Stomach smooth muscle (tissue), 2 donors: ENCODE measurements at regions not wholly inside any gene's neighbourhood (a gene's known extent, or its start where the extent isn't known, plus 50 kb on each side); places are given as distances from the start of the nearest gene placed in this dataset.

Experiments
- H3K27ac ChIP-seq: one replicate; pipeline ENCODE4 v1.7.0; 2013; ENCODE audit warnings: mild to moderate bottlenecking, low read length, inconsistent platforms
- H3K27me3 ChIP-seq, 2 donors: one replicate each; pipeline ENCODE4 v1.7.0; 2013; ENCODE audit warnings: low read length in 2 of 2; ENCODE audit not compliant: insufficient read depth in 2 of 2, control insufficient read depth in 1 of 2
- H3K36me3 ChIP-seq, 2 donors: one replicate each; pipeline ENCODE4 v1.7.0; 2013; ENCODE audit warnings: low read length in 2 of 2; ENCODE audit not compliant: control insufficient read depth in 2 of 2, insufficient read depth in 2 of 2
- H3K4me1 ChIP-seq: one replicate; pipeline ENCODE4 v1.7.0; 2013; ENCODE audit warnings: low read length; ENCODE audit not compliant: control insufficient read depth, insufficient read depth
- H3K4me3 ChIP-seq, 2 donors: one replicate each; pipeline ENCODE4 v1.7.0; 2013; ENCODE audit warnings: low read length in 2 of 2
- H3K9ac ChIP-seq, 2 donors: one replicate each; pipeline ENCODE4 v1.7.0; 2013; ENCODE audit warnings: low read length in 2 of 2, mild to moderate bottlenecking in 1 of 2
- H3K9me3 ChIP-seq, 2 donors: one replicate each; pipeline ENCODE4 v1.7.0; 2013; ENCODE audit warnings: low read length in 2 of 2; ENCODE audit not compliant: control insufficient read depth in 2 of 2
- donor health status: healthy.
- donor health status: Pancreatic carcinoma.

DNA sequence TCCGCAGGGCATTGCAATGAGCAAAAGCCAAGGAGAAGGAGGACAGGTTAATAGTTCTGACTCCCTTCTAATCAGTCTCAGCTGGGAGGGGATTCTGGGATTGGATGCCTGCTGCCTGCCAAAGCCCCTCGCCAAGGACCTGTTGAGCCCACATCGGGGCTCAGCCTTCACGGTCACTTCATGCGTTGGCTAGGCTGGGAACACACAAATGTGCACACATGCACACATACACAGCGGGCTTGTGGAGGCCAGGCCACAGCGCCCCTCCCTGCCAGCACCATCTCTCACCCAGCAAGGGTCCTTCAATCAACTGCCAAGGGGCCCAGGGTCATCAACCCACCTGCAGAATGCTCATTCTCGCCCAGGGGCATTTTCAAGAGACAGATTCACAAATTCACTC, 113.9 kb downstream of the C5orf15 start:
- Histone ChIP-seq H3K36me3 (no peaks in the 10 kb centered on the region), H3K9me3 (peaks cover 0 to under 1% of the 10 kb centered on the region in 2 donors), H3K27me3 (peaks cover 0 to 2% of the 10 kb centered on the region in 2 donors), H3K27ac (no peak overlapping the region), H3K4me3 (no peak overlapping the region), H3K4me1 (no peaks in the 10 kb centered on the region), H3K9ac (no peak overlapping the region)

DNA sequence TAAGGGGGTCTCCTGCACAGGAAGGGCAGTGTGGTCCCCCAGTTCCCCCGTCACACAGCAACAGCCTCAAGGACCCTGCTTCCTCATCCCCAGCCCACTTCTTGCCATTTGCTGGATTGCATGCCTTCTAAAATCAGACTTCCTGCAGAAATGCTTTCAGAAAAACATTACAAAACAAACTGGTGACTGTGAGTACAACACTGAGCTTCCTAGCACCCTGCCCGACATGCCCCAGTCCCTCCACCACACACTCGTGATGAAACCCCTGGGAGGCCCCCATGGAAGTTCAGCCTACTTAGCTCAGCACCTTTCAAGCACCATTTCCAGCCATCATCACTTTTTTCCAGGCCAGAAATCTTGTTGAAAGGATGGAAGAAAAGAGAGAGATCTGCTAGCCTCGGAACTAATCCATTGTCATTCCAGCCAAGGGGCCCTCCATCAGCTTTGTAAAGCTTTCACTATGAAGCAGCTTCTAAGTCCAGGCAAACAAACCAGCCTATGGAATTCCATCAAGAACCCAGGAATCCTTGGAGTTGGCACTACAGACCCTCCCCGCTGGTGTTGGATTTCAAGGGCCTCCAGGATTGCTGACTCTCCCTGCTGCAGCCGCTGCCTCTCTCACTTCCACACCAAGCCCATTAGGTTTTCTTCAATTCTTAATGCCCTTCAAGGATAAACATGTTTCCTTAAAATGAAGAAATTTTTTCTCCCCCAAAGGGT, 114.6 kb downstream of the C5orf15 start:
- Histone ChIP-seq H3K36me3 (no peaks in the 10 kb centered on the region), H3K9ac (no peak overlapping the region), H3K27me3 (peaks cover 0 to 2% of the 10 kb centered on the region in 2 donors), H3K27ac (no peak overlapping the region), H3K4me3 (no peak overlapping the region), H3K9me3 (no peaks in the 10 kb centered on the region), H3K4me1 (no peaks in the 10 kb centered on the region)

DNA sequence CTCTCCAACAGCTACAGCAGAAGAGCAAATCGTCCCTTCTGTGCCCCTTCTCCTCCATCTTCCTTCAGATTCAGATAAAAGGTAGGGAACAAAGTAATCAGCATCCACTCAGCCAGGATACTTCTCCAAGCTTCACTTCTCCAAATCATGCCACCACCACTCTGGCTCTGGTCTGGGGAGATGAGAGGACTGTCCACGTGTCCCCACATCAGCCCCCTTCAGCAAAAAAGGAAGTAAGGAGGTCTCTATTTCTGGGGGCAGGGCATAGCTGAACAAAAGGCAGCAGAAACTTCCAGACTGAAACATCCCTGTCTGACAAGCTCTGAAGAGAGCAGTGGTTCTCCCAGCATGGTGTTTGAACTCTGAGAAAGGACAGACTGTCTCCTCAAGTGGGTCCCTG, 116.9 kb downstream of the C5orf15 start:
- Histone ChIP-seq H3K36me3 (no peaks in the 10 kb centered on the region), H3K4me1 (no peaks in the 10 kb centered on the region), H3K27ac (no peak overlapping the region), H3K27me3 (peaks cover 0 to 7% of the 10 kb centered on the region in 2 donors), H3K9ac (no peak overlapping the region), H3K4me3 (no peak overlapping the region), H3K9me3 (no peaks in the 10 kb centered on the region)

GRCh38 chr5:133850811-133851210, 117.6 kb downstream of the C5orf15 start:
- Histone ChIP-seq H3K9me3 (no peaks in the 10 kb centered on the region), H3K9ac (no peak overlapping the region), H3K27me3 (peaks cover 0 to 5% of the 10 kb centered on the region in 2 donors), H3K27ac (no peak overlapping the region), H3K36me3 (no peaks in the 10 kb centered on the region), H3K4me1 (no peaks in the 10 kb centered on the region), H3K4me3 (no peak overlapping the region)

- Histone ChIP-seq H3K36me3 (no peaks in the 10 kb centered on the region), H3K27me3 (peaks cover 0 to 5% of the 10 kb centered on the region in 2 donors), H3K4me1 (no peaks in the 10 kb centered on the region), H3K4me3 (no peak overlapping the region), H3K9me3 (no peaks in the 10 kb centered on the region), H3K9ac (no peak overlapping the region), H3K27ac (no peak overlapping the region)
Measured at GRCh38 chr5:133849116-133849515, 119.3 kb downstream of the C5orf15 start.

DNA sequence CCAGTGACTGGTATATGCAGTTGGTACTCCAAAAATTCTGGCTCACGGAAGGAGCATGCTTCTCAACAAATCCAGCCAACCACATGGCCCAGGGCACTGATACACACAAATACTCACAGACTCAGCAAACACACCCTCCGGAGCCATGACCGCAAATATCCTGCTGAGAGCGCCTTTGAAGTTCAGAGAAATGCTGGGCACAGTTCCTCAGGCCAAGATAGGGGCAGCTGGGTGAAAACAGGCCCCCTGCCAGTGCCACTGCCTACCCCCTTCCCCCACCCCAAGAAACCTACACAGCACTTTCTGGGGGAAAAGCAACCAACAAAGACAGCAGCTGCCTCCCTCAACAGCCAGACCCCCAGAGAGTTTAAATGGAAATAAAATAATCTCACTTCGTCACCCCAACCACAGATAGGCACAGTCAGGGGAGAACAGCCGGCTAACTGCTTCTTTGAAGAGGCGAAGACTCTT, 120.0 kb downstream of the C5orf15 start:
- peaks cover 0 to 5% of the 10 kb centered on the region in 2 donors for H3K27me3 ChIP-seq
- no peaks in the 10 kb centered on the region for H3K4me1 ChIP-seq
- no peak overlapping the region for H3K27ac ChIP-seq
- H3K9me3 ChIP-seq: no peaks in the 10 kb centered on the region
- no peak overlapping the region for H3K4me3 ChIP-seq
- no peak overlapping the region for H3K9ac ChIP-seq
- no peaks in the 10 kb centered on the region for H3K36me3 ChIP-seq

GRCh38 chr5:133847886-133848285, 120.5 kb downstream of the C5orf15 start:
- H3K4me3 ChIP-seq: no peak overlapping the region
- H3K9me3 ChIP-seq: no peaks in the 10 kb centered on the region
- no peak overlapping the region for H3K9ac ChIP-seq
- H3K27me3 ChIP-seq: peaks cover 0 to 5% of the 10 kb centered on the region in 2 donors
- H3K27ac ChIP-seq: no peak overlapping the region
- H3K4me1 ChIP-seq: no peaks in the 10 kb centered on the region
- no peaks in the 10 kb centered on the region for H3K36me3 ChIP-seq

DNA sequence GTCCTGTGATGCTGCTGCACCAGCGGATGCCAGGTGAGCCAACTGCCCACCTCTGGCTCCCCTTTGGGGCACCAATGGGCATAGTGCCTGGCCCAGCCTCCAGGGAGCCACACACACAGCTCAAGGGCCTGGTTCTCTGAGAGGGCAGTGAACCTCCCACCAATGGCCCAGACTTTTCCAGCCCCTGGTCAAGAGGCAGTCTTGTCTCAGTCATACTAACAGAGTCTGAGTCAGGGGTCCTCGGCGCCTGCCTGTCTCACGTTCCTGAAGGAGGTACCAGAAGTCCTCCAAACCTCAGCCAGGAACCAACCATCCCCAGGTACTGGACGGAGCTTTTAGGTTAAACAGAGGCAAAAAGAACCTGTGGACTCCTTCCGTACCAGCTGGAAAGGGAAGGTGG, 121.1 kb downstream of the C5orf15 start:
- Histone ChIP-seq H3K4me1 (no peaks in the 10 kb centered on the region), H3K4me3 (no peak overlapping the region), H3K9me3 (no peaks in the 10 kb centered on the region), H3K9ac (no peak overlapping the region), H3K36me3 (no peaks in the 10 kb centered on the region), H3K27me3 (peaks cover 0 to 5% of the 10 kb centered on the region in 2 donors), H3K27ac (no peak overlapping the region)

GRCh38 chr5:133846478-133847226, 121.8 kb downstream of the C5orf15 start:
- Histone ChIP-seq H3K27me3 (peaks cover 0 to 5% of the 10 kb centered on the region in 2 donors), H3K9me3 (no peaks in the 10 kb centered on the region), H3K9ac (no peak overlapping the region), H3K36me3 (no peaks in the 10 kb centered on the region), H3K27ac (no peak overlapping the region), H3K4me1 (no peaks in the 10 kb centered on the region), H3K4me3 (no peak overlapping the region)

DNA sequence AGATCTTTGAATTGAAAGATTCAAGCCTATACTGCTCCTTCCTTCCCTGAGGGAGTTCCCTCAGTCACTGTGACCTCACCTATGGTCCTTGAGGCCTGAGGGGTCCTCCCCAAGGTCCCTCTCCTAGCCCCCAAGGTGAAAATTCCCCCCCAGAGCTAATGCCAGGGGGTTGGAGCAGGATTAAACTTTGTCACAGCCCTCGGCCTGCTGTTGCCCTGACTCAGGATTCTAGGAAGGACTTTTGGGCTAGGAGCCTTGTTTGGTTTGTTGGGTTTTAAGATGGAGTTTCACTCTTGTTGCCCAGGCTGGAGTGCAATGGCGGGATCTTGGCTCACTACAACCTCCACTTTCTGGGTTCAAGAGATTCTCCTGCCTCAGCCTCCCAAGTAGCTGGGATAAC, 123.2 kb downstream of the C5orf15 start:
- no peaks in the 10 kb centered on the region for H3K9me3 ChIP-seq
- no peak overlapping the region for H3K4me3 ChIP-seq
- no peaks in the 10 kb centered on the region for H3K36me3 ChIP-seq
- no peak overlapping the region for H3K27ac ChIP-seq
- H3K27me3 ChIP-seq: peaks cover 0 to 5% of the 10 kb centered on the region in 2 donors
- no peaks in the 10 kb centered on the region for H3K4me1 ChIP-seq
- no peak overlapping the region for H3K9ac ChIP-seq

DNA sequence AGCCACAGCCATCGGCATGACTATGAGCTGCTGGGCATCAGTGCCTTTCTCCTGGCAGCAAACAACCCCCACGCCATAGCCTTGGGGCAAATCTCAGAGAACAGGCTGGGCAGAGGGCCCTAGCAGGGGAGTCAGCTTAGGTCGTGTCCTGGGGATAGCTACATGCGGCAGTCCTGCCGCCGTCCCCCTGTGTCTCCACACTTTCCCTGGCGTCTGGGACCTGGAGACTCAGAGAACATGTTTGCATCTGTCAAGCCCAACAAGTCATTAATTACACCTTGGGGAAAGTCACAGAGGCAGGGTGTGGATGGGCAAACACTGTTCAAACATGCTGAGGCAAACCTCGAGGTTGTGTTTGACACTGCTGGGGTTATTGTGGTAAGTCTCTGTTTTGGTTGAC, 123.6 kb downstream of the C5orf15 start:
- H3K9ac ChIP-seq: no peak overlapping the region
- no peak overlapping the region for H3K4me3 ChIP-seq
- H3K27me3 ChIP-seq: peaks cover 0 to 5% of the 10 kb centered on the region in 2 donors

More for the DNA sequence above, 123.6 kb downstream of the C5orf15 start:
- no peaks in the 10 kb centered on the region for H3K36me3 ChIP-seq
- no peaks in the 10 kb centered on the region for H3K4me1 ChIP-seq
- no peaks in the 10 kb centered on the region for H3K9me3 ChIP-seq
- no peak overlapping the region for H3K27ac ChIP-seq
